Astrocyte of the spinal cord (primary cell): ENCODE measurements at regions not wholly inside any gene's neighbourhood (a gene's known extent, or its start where the extent isn't known, plus 50 kb on each side); places are given as distances from the start of the nearest gene placed in this dataset.

Experiments
- DNase-seq: peaks from one replicate; pipeline ENCODE4 v3.0.0; 2011; ENCODE audit warnings: low read depth, low spot score
- H3K4me3 ChIP-seq: 2 replicates; pipeline ENCODE4 v1.5.1; 2011; ENCODE audit warnings: low read depth, mild to moderate bottlenecking, low read length, moderate library complexity
- in situ Hi-C: cut with HindIII; loops from 2 replicates; pipeline ENCODE4 v1.10.0; 2017; ENCODE audit warnings: low sequenced_read_pairs
- TF ChIP-seq, protein P1 (sequence below): IDR thresholded peaks from 2 replicates; pipeline ENCODE4 v1.5.1; 2012; ENCODE audit warnings: low read depth, mild to moderate bottlenecking, low read length, inconsistent platforms

DNA sequence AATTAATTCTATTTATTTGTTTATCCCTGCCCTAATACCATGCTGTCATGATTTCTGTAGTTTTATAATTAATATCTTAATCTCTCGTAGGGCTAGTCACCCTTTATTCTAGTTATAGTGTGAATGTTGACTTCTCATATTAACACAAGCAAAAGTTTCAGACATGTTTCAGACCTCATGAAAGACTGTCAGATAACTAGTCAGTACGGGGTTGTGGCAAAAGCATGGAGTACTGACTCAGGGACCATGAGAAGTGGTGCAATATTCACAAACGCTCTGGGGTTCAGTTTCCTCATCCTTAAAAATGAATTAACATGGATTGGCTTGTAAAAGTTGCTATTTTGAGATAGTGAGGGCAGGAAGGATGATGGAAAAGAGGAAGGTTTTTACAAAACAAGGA, 148.9 kb downstream of the TMEM200A start:
- DNase-seq, result no peak
- TF ChIP-seq, protein P1, sequence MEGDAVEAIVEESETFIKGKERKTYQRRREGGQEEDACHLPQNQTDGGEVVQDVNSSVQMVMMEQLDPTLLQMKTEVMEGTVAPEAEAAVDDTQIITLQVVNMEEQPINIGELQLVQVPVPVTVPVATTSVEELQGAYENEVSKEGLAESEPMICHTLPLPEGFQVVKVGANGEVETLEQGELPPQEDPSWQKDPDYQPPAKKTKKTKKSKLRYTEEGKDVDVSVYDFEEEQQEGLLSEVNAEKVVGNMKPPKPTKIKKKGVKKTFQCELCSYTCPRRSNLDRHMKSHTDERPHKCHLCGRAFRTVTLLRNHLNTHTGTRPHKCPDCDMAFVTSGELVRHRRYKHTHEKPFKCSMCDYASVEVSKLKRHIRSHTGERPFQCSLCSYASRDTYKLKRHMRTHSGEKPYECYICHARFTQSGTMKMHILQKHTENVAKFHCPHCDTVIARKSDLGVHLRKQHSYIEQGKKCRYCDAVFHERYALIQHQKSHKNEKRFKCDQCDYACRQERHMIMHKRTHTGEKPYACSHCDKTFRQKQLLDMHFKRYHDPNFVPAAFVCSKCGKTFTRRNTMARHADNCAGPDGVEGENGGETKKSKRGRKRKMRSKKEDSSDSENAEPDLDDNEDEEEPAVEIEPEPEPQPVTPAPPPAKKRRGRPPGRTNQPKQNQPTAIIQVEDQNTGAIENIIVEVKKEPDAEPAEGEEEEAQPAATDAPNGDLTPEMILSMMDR, result no peak
- in situ Hi-C loops, result no loop called here

DNA sequence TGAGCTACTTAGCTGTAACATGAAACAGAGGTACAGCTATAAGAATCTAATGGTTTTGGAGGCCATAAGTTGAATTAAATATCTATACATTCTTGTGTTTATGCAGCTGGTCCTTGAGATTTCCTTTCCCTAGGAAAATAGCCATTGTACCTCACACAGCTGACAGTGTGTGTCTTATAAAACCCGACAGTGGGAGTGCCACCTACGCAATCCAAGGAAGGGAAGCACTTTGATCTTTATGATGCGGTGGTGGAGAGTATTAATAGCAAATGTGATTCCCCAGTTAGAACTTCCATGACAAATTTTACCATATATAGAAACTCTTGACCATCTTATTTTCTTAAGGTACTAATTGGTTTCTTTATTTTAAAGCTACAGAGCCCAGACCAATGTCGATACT, 149.5 kb downstream of the TMEM200A start:
- TF ChIP-seq, protein P1, result no peak
- no peak for DNase-seq
- H3K4me3 ChIP-seq, result no peak overlapping the region
- in situ Hi-C loops, result no loop called here

More for the DNA sequence above, 148.9 kb downstream of the TMEM200A start:
- no peak overlapping the region for H3K4me3 ChIP-seq

DNA sequence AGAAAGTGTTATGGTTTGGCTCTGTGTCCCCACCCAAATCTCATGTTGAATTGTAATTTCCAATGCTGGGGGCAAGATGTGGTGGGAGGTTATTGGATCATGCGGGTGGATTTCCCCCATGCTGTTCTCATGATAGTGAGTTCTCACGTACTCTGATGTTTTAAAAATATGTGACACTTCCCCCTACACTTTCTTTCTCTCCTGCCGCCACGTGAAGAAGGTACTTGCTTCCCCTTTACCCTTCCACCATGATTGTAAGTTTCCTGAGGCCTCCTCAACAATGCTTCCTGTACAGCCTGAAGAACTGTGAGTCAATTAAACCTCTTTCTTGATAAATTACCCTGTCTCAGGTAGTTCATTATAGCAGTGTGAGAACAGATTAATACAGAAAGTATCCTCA, 150.8 kb downstream of the TMEM200A start:
- TF ChIP-seq, protein P1, result no peak
- DNase-seq, result no peak
- in situ Hi-C loops, result no loop called here
- H3K4me3 ChIP-seq, result no peak overlapping the region

DNA sequence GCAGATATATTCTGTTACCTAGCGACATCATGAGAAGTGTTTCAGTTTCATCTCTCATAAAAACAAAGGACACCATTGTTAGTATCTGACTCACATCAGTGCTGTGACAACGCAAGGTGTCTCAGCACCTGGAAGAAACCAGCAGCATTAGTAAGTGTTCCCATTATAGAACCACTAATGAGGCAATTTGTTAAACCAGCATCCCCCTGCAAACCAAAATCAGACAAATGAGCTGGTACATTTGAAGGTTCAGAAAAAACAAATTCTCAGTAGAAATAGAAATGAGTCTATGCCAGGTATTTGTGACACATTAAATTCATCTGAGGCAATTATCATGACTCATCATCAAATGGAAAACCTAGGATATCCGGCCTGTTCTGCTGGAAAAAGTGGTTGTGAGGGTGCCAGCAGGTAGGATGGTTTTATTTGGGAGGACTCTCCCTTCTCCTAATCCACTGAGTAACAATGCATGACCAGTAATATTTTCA, 151.7 kb downstream of the TMEM200A start:
- in situ Hi-C loops, result no loop called here
- no peak overlapping the region for H3K4me3 ChIP-seq
- TF ChIP-seq, protein P1, result no peak
- DNase-seq, result peak; percentile 20

DNA sequence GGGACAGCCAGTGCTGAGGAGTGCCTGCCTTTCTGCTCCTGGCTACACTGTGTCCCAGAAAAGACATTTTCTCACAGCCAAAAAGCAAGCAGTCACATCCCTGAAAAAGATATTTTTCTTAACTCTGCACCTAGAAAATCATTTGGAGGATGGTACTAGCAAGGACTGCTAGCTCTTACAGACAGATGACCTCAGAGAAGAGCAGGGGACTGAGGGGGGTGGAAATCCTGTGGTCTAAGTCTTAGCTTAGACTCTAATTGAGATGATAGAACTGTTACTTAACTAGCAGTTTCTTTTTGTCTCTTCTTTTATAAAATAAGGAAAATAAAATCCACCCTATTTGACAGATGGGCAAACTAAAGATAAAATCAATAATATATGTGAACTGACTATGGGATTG, 152.8 kb downstream of the TMEM200A start:
- no peak overlapping the region for H3K4me3 ChIP-seq
- in situ Hi-C loops, result no loop called here
- no peak for DNase-seq
- TF ChIP-seq, protein P1, result no peak

DNA sequence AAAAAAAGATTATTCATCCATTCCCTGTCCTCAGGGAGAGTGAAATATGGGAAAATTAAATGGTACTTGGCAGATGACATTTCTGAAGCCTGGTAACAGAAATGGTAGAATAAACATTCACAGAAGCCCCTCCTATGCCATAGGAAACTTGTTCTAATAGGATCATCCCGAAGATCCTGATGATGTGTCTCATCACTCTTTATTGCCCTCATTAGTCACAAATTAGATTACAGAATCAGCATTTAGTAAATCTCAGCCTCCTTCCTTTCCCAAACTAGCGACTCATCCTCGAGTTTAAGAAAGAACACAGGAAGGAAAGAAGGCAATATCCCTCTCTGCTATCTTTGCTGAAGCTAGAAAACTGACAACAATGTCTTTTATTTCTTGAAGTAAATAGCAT, 154.4 kb downstream of the TMEM200A start:
- H3K4me3 ChIP-seq, result no peak overlapping the region
- in situ Hi-C loops, result no loop called here
- TF ChIP-seq, protein P1, result no peak
- DNase-seq, result no peak

DNA sequence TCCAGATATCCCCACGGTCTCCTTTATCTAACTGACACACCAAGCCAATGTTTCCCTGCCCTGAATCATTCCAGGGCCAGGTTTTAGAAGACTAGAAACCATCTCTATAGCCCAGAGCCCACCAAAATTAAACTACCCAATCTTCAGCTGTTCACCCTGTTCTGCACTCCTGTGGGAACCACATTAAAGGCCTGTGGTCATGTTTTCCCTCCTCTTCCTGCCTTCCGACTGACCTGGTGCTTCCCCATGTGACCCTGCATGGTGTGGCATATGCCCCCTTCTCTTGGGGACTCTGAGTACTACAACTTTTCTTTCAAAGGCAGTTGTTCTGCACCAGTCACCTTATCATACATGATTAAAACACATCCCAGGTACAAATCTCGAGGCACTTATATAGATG, 155.0 kb downstream of the TMEM200A start:
- no peak for DNase-seq
- H3K4me3 ChIP-seq, result no peak overlapping the region
- in situ Hi-C loops, result no loop called here
- TF ChIP-seq, protein P1, result no peak
